ENCODE measurements at regions not wholly inside any gene's neighbourhood (a gene's known extent, or its start where the extent isn't known, plus 50 kb on each side); places are given as distances from the start of the nearest gene placed in this dataset.

DNA sequence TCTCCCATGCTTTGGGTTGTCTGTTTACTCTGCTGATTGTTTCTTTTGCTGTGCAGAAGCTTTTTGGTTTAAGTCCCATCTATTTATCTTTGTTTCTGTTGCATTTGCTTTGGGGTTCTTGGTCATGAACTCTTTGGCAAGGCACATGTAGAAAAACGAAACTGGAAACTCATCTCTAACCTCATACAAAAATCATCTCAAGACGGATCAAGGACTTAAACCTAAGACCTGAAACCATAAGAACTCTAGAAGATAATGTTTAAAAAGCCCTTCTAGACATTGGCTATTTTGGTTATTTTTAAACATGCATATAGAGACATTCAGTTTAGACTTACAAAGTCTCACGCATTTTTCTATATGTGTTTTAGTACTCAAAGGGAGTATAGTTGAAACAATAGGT, 1164.3 kb upstream of the GYPC start:
- WGBS, 2 donors: 84 to 88% methylated on average over 3 of the region's 3 CpGs

DNA sequence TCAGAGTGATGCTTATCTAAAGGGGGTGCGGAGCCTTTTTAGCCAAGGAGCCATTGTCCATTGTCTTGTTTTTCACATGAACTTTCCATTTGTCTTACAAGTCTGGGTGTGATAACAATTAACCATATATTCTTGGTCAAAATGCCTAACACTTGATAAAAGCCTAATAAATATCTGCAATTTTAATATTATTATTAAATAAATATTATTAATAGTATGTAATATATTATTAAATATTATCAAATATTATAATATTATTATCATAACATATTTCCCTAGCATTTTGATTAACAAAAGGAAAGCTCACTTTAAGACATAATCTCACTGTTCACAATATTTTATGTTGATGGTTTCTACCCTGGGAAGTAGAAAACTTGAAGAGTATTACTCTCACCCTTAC, 1143.6 kb upstream of the GYPC start:
- 74 to 88% methylated on average over 1 of the region's 1 CpG for WGBS, 2 donors
- ATAC-seq (ENCODE audit: low FRiP score in 2 of 2): no peak

More for the DNA sequence above, 1164.3 kb upstream of the GYPC start:
- no peak for ATAC-seq (ENCODE audit: low FRiP score in 2 of 2)
- H3K27ac ChIP-seq: no peak overlapping the region
- DNase-seq: no peak
- H3K27me3 ChIP-seq: no peaks in the 10 kb centered on the region
- no peaks in the 10 kb centered on the region for H3K9me3 ChIP-seq
- TF ChIP-seq EP300 (IDR thresholded peaks at IDR 0.05) (no peak), POLR2AphosphoS5 (IDR thresholded peaks at IDR 0.05) (no peak), POLR2A (IDR thresholded peaks at IDR 0.05) (no peak)
- TF ChIP-seq, protein P1, sequence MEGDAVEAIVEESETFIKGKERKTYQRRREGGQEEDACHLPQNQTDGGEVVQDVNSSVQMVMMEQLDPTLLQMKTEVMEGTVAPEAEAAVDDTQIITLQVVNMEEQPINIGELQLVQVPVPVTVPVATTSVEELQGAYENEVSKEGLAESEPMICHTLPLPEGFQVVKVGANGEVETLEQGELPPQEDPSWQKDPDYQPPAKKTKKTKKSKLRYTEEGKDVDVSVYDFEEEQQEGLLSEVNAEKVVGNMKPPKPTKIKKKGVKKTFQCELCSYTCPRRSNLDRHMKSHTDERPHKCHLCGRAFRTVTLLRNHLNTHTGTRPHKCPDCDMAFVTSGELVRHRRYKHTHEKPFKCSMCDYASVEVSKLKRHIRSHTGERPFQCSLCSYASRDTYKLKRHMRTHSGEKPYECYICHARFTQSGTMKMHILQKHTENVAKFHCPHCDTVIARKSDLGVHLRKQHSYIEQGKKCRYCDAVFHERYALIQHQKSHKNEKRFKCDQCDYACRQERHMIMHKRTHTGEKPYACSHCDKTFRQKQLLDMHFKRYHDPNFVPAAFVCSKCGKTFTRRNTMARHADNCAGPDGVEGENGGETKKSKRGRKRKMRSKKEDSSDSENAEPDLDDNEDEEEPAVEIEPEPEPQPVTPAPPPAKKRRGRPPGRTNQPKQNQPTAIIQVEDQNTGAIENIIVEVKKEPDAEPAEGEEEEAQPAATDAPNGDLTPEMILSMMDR (IDR thresholded peaks at IDR 0.05): no peak
- H3K36me3 ChIP-seq: no peaks in the 10 kb centered on the region
- H3K4me1 ChIP-seq: no peaks in the 10 kb centered on the region
- no peak overlapping the region for H3K4me3 ChIP-seq

DNA sequence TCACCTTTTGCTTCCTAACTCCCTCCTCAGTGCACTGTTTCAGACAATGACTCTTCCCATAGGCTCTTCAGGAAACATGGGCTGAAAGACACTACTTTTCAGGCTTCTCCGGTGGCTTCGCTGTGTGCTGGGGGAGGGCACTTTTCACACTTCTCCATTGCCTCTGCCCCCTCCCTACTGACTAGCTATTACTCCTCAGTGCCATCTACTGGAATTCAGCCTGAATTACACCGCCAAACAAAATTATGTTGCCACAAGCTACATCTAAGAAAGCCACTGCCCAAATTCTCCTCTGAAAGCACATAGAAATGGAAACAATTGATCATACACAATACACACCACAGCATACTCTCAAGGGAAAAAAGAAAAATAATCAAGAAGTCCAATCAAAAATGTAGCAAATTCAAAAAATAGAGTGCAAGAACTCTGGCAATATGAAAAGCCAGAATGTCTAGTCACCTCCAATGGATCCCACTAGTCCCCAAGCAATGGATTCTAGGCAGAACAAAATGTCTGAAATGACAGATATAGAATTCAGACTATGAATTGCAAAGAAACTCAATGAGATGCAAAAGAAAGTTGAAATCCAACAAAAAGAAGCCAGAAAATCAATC, 1139.4 kb upstream of the GYPC start:
- Histone ChIP-seq H3K36me3 (no peaks in the 10 kb centered on the region), H3K4me1 (no peaks in the 10 kb centered on the region), H3K9me3 (no peaks in the 10 kb centered on the region), H3K27me3 (no peaks in the 10 kb centered on the region), H3K27ac (no peak overlapping the region), H3K4me3 (no peak overlapping the region)
- DNase-seq (no peak), ATAC-seq (ENCODE audit: low FRiP score in 2 of 2) (no peak)
- TF ChIP-seq, protein P1 (IDR thresholded peaks at IDR 0.05): peak in 3 of 6 experiments; percentile 20 to 48 (median 25)
- TF ChIP-seq POLR2AphosphoS5 (IDR thresholded peaks at IDR 0.05): no peak
- 58% methylated on average over 3 of the region's 3 CpGs for WGBS, 2 donors

More for the DNA sequence above, 1143.6 kb upstream of the GYPC start:
- H3K27me3 ChIP-seq: no peaks in the 10 kb centered on the region
- TF ChIP-seq, protein P1 (IDR thresholded peaks at IDR 0.05): no peak
- TF ChIP-seq POLR2A (IDR thresholded peaks at IDR 0.05): no peak
- no peak for TF ChIP-seq POLR2AphosphoS5 (IDR thresholded peaks at IDR 0.05)
- no peak for TF ChIP-seq EP300 (IDR thresholded peaks at IDR 0.05)
- H3K27ac ChIP-seq: no peak overlapping the region
- H3K4me3 ChIP-seq: no peak overlapping the region
- DNase-seq: no peak
- H3K4me1 ChIP-seq: no peaks in the 10 kb centered on the region
- H3K9me3 ChIP-seq: no peaks in the 10 kb centered on the region
- no peaks in the 10 kb centered on the region for H3K36me3 ChIP-seq

DNA sequence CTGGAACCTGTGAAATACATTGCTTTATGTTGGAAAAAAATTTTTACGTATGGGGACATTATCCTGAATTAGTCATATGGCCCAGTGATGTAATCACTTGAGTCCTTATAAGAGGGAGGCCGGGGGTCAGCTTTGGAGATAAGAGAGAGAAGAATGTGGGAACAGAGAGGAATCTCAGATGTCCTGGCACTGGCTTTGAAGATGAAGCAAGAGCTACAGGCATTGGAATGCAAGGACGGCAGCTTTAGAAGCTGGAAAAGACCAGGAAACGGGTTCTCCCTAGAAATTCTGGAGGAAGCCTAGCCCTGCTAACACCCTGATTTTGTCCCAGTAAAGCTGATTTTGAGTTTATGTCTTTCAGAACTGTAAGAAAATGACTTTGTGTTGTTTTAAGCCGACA, 1129.9 kb upstream of the GYPC start:
- no peaks in the 10 kb centered on the region for H3K36me3 ChIP-seq
- DNase-seq (no peak), ATAC-seq (ENCODE audit: low FRiP score in 2 of 2) (no peak)
- H3K27ac ChIP-seq: no peak overlapping the region
- 53 to 55% methylated on average over 5 of the region's 5 CpGs for WGBS, 2 donors
- H3K4me3 ChIP-seq: no peak overlapping the region
- H3K9me3 ChIP-seq: no peaks in the 10 kb centered on the region
- no peaks in the 10 kb centered on the region for H3K4me1 ChIP-seq
- TF ChIP-seq EP300 (IDR thresholded peaks at IDR 0.05): no peak
- H3K27me3 ChIP-seq: no peaks in the 10 kb centered on the region

DNA sequence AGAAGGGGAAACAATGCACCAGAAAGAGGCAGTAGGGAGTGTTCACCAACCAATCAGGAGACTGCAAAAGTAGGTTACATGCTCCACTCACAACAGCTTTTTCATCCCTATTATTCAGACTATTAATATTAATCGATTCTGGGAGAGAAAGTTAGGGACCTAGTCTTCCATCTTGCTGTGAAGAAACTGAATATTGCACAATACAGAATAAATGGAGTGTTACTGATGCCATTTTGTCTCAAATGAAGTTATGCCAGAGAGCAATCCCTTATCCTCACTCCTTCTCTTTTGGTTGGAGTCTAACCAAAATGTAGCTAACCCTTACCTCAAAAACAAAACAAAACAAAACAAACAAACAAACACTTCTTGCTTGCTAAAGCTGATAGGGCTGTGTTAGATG, 1120.9 kb upstream of the GYPC start:
- 57 to 65% methylated on average over 1 of the region's 1 CpG for WGBS, 2 donors
- DNase-seq (no peak), ATAC-seq (ENCODE audit: low FRiP score in 2 of 2) (no peak)
- no peaks in the 10 kb centered on the region for H3K4me1 ChIP-seq
- no peaks in the 10 kb centered on the region for H3K36me3 ChIP-seq
- H3K9me3 ChIP-seq: no peaks in the 10 kb centered on the region
- H3K4me3 ChIP-seq: no peak overlapping the region
- H3K27me3 ChIP-seq: no peaks in the 10 kb centered on the region
- no peak overlapping the region for H3K27ac ChIP-seq
- no peak for TF ChIP-seq EP300 (IDR thresholded peaks at IDR 0.05)
- TF ChIP-seq POLR2A (IDR thresholded peaks at IDR 0.05): no peak
- TF ChIP-seq, protein P1 (IDR thresholded peaks at IDR 0.05): no peak
- no peak for TF ChIP-seq POLR2AphosphoS5 (IDR thresholded peaks at IDR 0.05)
